Activated naive CD8-positive, alpha-beta T cell treated with anti-CD3 and anti-CD28 coated beads, Interleukin-2, amount 10 ng/mL, durations not matched to agents 7 days and 5 days (primary cell): ENCODE measurements at regions not wholly inside any gene's neighbourhood (a gene's known extent, or its start where the extent isn't known, plus 50 kb on each side); places are given as distances from the start of the nearest gene placed in this dataset.

Experiments used
- ATAC-seq: fragments of 150-1000 bp; cut with Tn5 transposase; one replicate; pipeline ENCODE4 v1.10.0; 2021; ENCODE audit warnings: low read depth, moderate library complexity
- POLR2A ChIA-PET: fragments of 350-600 bp; sonication (Branson Sonifier 250); formaldehyde crosslinking; loops from one replicate; lab custom pipeline; 2021; ENCODE audit warnings: antibody characterized with exemption; lab: Charles Lee
- DNase-seq: peaks from one replicate; pipeline ENCODE4 v3.0.0; 2021
- H3K27ac Mint-ChIP-seq: one replicate; pipeline ENCODE4 v1.8.0; 2022; ENCODE audit warnings: mild to moderate bottlenecking, mixed read lengths
- H3K27me3 Mint-ChIP-seq: one replicate; pipeline ENCODE4 v1.8.0; 2022; ENCODE audit warnings: mild to moderate bottlenecking, moderate library complexity, mixed read lengths
- H3K36me3 Mint-ChIP-seq: one replicate; pipeline ENCODE4 v1.8.0; 2021; ENCODE audit warnings: mild to moderate bottlenecking, mixed read lengths
- H3K4me1 Mint-ChIP-seq: one replicate; pipeline ENCODE4 v1.8.0; 2021; ENCODE audit warnings: mixed read lengths
- H3K4me3 Mint-ChIP-seq: one replicate; pipeline ENCODE4 v1.8.0; 2022; ENCODE audit warnings: mild to moderate bottlenecking, moderate library complexity, mixed read lengths
- H3K9me3 Mint-ChIP-seq: one replicate; pipeline ENCODE4 v1.8.0; 2021; ENCODE audit warnings: mixed read lengths

DNA sequence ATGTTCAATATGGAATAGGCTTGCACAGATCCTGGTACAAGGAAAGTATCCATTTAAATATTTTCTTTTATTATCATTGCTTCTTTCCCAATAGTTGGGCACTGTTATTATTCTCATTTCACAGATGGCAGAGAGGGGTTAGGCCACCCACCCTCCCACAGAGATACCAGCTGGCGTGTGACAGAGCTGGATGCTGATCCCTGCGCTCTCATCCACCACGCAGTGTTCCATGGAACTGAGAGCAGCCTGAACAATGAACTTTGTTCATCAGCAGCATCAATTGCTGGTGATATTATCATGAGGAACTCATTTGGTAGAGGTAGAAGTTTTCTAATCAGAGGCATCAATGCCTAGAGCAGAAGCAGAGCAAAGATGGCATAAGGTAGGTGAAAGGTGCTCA lies 227.9 kb downstream of the ESM1 start:
- H3K4me1 Mint-ChIP-seq = peaks cover 13% of the 10 kb centered on the region
- POLR2A ChIA-PET = no interaction called here
- peaks cover 10% of the 10 kb centered on the region for H3K9me3 Mint-ChIP-seq
- DNase-seq (no peak), ATAC-seq (no peak)
- H3K27ac Mint-ChIP-seq = no peak overlapping the region
- no peak overlapping the region for H3K4me3 Mint-ChIP-seq
- H3K36me3 Mint-ChIP-seq = peaks cover 6% of the 10 kb centered on the region
- H3K27me3 Mint-ChIP-seq = no peaks in the 10 kb centered on the region

DNA sequence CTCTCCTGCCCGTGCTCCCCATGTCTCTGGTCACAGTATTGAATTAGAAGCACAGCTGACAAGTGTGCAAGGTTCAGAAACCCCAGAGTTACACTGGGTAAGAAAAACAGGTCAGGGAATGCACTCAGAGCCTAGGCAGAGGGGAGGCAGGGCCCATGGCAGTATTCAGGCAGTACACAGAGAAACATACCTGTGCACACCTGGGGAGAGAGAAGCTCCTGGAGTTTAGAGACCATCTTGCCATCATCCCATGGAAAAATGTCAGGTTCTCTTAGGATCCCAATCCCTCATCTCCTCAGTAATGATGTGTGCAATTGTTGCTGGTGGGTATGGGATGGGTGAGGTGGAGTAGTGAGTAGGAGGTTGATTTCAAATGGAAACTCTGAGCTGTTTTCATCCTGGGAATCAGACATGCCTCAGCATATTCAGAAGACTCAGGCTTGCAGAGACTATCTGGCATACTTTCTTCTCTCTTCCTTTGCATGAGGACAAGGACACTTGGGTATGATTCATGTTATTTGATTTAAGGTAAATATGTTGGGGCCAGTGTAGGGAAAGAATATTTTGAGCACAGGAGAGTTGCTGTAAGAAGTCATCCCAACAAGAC lies 228.5 kb downstream of the ESM1 start:
- DNase-seq (no peak), ATAC-seq (no peak)
- POLR2A ChIA-PET = no interaction called here
- H3K4me1 Mint-ChIP-seq = peaks cover 13% of the 10 kb centered on the region
- no peaks in the 10 kb centered on the region for H3K27me3 Mint-ChIP-seq
- peaks cover 6% of the 10 kb centered on the region for H3K36me3 Mint-ChIP-seq
- no peak overlapping the region for H3K4me3 Mint-ChIP-seq
- H3K27ac Mint-ChIP-seq = no peak overlapping the region
- H3K9me3 Mint-ChIP-seq = peaks cover 10% of the 10 kb centered on the region

DNA sequence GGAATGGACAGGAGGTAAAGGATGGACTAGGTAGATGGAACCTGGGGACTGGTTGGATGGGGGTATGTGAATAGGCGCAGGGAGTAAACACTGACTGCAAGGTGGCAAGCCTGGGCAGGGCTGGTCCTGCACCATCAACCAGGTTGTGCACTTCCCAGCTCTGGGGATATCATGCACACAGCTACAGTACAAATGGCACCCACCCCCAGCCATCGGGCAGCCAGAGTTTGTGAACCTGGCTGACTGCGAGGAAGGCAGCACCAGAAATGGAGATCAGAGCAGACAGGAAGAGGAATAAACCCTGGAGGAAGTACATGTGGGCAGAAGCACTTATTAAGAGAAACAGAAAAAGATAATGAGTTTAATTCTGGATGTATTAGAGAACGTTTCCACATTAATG lies 229.1 kb downstream of the ESM1 start:
- Mint-ChIP-seq H3K27ac (peak overlapping the region; percentile 80), H3K4me1 (peaks cover 13% of the 10 kb centered on the region), H3K27me3 (no peaks in the 10 kb centered on the region)

DNA sequence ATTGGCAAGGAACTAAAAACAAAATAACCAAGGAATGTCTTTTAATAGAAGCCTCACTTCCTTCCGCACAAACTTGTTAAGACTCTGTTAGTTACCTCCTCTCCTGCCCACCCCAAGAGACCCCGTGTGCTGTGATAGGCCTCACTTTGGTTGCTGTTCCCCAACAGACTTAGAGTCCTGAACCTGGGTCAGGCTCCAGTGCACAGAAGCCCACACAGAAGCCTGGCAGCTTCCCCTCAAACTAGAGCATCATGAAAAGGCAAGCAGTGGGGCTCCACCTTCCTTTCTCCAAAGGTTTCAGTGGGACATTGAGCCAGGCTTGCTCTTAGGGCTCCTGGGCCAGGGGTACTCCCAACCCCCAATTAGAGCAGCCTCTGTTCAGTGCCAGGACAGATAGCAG lies 230.5 kb downstream of the ESM1 start:
- peaks cover 10% of the 10 kb centered on the region for H3K9me3 Mint-ChIP-seq
- POLR2A ChIA-PET = no interaction called here
- H3K36me3 Mint-ChIP-seq = peaks cover 6% of the 10 kb centered on the region
- ATAC-seq (no peak), DNase-seq (no peak)
- H3K27me3 Mint-ChIP-seq = no peaks in the 10 kb centered on the region
- H3K4me1 Mint-ChIP-seq = peaks cover 13% of the 10 kb centered on the region
- no peak overlapping the region for H3K27ac Mint-ChIP-seq
- H3K4me3 Mint-ChIP-seq = no peak overlapping the region

More for the DNA sequence above, 229.1 kb downstream of the ESM1 start:
- H3K36me3 Mint-ChIP-seq = peaks cover 6% of the 10 kb centered on the region
- peak; percentile 56 for ATAC-seq
- H3K4me3 Mint-ChIP-seq = peak overlapping the region; percentile 46
- H3K9me3 Mint-ChIP-seq = peaks cover 10% of the 10 kb centered on the region
- peak; percentile 32 for DNase-seq
- POLR2A ChIA-PET = no interaction called here

DNA sequence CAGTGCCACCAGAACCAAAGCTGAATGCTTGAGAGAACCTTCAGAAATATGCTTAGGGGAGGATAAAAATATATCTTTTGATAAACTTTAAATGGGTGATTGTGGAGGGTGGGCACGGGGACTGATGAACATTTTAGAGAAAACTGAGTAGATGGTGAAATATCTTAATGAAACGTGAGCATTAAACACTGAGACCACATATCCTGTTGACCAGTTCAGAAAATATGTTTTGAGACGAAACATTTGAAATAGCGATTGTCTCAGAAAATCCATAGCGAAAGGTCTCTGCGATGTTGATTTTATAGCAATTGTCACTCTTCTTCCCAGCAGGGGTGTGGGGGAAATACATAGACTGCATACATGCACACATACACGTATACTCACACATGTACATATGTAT lies 231.0 kb downstream of the ESM1 start:
- DNase-seq = no peak
- peaks cover 6% of the 10 kb centered on the region for H3K36me3 Mint-ChIP-seq
- H3K4me3 Mint-ChIP-seq = no peak overlapping the region
- H3K27me3 Mint-ChIP-seq = no peaks in the 10 kb centered on the region
- peaks cover 13% of the 10 kb centered on the region for H3K4me1 Mint-ChIP-seq
- no peak overlapping the region for H3K27ac Mint-ChIP-seq
- no peak for ATAC-seq
- peaks cover 10% of the 10 kb centered on the region for H3K9me3 Mint-ChIP-seq
- POLR2A ChIA-PET = no interaction called here

DNA sequence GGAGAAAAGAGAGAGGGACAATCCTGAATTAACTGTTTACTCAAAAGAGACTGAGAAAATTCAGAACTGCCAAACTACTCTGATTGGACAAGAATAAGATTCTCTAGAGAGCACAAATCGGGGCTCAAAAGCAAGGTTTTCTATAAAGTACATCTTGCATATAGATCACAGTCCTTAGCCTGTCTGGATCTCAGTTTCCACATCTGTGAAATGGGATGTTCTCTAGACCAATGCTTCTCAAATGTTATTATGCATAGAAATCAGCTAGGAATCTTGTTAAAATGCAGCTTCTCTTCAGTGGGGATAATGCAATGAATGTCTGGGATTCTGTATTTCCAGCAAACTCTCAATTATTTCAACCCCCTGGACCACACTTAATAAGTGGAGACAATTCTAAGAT lies 231.6 kb downstream of the ESM1 start:
- POLR2A ChIA-PET = no interaction called here
- Mint-ChIP-seq H3K9me3 (peaks cover 10% of the 10 kb centered on the region), H3K4me1 (peaks cover 13% of the 10 kb centered on the region), H3K36me3 (peaks cover 6% of the 10 kb centered on the region), H3K4me3 (no peak overlapping the region), H3K27ac (no peak overlapping the region), H3K27me3 (no peaks in the 10 kb centered on the region)
- DNase-seq = no peak
- ATAC-seq = no peak

DNA sequence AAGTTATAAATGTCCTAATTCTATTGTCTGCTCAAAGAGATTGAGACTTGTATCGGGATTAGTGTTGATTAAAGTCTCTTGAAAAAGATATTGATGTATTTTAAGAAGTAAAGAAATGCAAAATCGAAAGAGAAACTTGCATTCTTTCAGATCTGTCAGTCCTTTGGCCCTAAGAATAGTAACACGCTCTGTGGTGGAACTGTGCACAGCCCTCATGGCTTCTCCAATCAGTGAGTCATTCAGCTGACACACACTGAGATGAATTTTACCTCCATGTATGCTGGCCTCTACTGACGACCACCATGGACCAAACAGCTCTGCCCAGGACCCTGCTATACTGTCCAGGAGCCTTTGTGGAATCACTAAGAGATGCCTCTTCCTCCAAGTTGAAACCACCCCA lies 232.4 kb downstream of the ESM1 start:
- Mint-ChIP-seq H3K27ac (no peak overlapping the region), H3K27me3 (no peaks in the 10 kb centered on the region), H3K9me3 (peaks cover 10% of the 10 kb centered on the region), H3K4me3 (no peak overlapping the region), H3K36me3 (peaks cover 6% of the 10 kb centered on the region), H3K4me1 (peaks cover 13% of the 10 kb centered on the region)
- POLR2A ChIA-PET = no interaction called here
- DNase-seq = no peak
- no peak for ATAC-seq

DNA sequence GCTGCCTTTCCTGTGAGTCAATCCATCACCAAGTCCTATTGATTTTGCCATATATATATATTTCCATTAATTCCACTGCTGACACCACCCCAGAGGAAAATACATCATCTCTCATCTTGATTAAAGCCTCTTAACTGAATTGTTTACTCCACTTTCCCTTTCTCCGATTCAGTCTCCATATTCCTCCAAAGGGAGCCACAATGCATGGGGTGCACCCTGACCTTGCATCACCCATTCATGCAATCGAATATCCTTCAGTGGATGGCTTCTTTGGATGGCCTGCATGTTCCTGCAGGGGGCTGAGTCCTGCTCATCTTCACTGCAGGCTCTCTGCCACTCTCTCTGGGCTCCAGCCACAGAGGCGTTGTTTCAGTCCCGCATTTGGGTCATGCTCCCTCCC lies 231.0 kb downstream of the SNX18 start:
- peaks cover 13% of the 10 kb centered on the region for H3K4me1 Mint-ChIP-seq
- H3K36me3 Mint-ChIP-seq = no peaks in the 10 kb centered on the region
- H3K27me3 Mint-ChIP-seq = no peaks in the 10 kb centered on the region
- no peak overlapping the region for H3K4me3 Mint-ChIP-seq
- H3K27ac Mint-ChIP-seq = no peak overlapping the region
- no peaks in the 10 kb centered on the region for H3K9me3 Mint-ChIP-seq
- ATAC-seq (no peak), DNase-seq (no peak)
- POLR2A ChIA-PET = no interaction called here

DNA sequence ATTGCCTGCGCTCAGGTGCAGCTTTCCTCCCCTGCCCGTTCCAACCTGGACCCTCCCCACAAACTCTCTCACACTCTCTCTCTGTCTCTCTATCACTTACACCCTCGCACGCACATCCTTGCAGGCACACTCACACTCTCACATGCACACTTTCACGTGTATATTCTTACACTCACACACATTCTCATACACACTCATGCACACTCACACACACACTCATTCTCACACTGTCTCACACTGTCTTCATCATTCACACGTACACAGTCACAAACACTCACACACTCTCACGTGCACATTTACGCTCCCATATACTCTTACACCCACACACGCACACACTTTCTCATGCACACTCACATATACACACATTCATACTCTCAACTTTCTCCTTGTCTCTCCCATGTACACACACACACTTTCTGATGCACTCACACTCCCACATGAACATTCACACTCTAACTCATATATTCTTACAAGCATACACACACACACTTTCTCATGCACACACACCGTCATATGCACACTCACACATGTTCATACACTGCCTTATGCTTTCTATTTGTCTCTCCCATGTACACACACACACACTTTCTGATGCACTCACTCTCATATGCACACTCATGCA lies 229.3 kb downstream of the SNX18 start:
- peaks cover 3% of the 10 kb centered on the region for H3K27me3 Mint-ChIP-seq
- H3K4me1 Mint-ChIP-seq = peaks cover 14% of the 10 kb centered on the region
- H3K27ac Mint-ChIP-seq = no peak overlapping the region
- POLR2A ChIA-PET = no interaction called here
- ATAC-seq (no peak), DNase-seq (no peak)
- no peak overlapping the region for H3K4me3 Mint-ChIP-seq
- no peaks in the 10 kb centered on the region for H3K9me3 Mint-ChIP-seq
- no peaks in the 10 kb centered on the region for H3K36me3 Mint-ChIP-seq

DNA sequence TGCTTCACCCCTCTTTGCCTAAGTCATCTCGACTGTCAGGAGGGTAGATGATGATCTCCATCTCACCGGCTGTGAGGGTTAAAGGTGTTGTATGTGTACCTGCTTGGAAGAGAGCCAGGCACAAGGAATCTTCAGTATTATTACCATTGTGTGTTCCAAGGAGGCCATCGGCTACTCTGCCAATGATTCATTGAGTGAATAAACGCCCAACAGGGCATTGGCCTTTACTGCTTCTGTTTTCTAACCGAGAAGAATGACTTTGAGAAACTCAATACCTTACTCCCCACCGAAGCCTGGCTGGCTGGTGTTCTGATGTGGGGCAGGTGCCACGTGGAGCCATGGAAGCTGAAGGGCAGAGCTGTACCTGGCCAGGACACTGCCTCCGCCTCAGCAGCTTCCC lies 228.8 kb downstream of the SNX18 start:
- DNase-seq (no peak), ATAC-seq (no peak)
- Mint-ChIP-seq H3K9me3 (no peaks in the 10 kb centered on the region), H3K36me3 (no peaks in the 10 kb centered on the region), H3K4me3 (no peak overlapping the region), H3K4me1 (peaks cover 14% of the 10 kb centered on the region), H3K27ac (no peak overlapping the region), H3K27me3 (peaks cover 3% of the 10 kb centered on the region)
- POLR2A ChIA-PET = no interaction called here

DNA sequence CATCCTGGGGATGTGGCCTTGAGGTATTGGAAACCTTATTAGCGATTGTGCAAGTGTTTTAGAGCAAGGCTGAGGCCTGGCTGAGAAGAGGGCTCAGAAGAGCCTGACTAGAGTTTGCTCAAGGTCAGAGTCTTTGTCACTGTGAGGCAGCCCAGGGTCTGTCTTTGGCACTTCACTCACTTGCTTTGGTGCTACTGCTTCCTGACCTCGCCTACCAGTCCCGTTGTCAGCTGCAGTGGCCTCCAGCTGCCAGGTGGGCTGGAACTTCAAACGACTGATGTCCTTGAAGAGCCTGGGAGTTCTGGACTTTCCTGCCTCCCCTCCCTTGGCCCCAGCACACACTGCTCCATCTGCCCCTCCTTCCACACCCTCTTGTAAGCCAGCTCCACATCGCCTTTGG lies 228.0 kb downstream of the SNX18 start:
- peak; percentile 34 for ATAC-seq
- DNase-seq = no peak
- H3K27ac Mint-ChIP-seq = no peak overlapping the region
- no peaks in the 10 kb centered on the region for H3K9me3 Mint-ChIP-seq
- H3K27me3 Mint-ChIP-seq = peaks cover 3% of the 10 kb centered on the region
- H3K36me3 Mint-ChIP-seq = no peaks in the 10 kb centered on the region
- peaks cover 14% of the 10 kb centered on the region for H3K4me1 Mint-ChIP-seq
- POLR2A ChIA-PET = no interaction called here
- H3K4me3 Mint-ChIP-seq = no peak overlapping the region

DNA sequence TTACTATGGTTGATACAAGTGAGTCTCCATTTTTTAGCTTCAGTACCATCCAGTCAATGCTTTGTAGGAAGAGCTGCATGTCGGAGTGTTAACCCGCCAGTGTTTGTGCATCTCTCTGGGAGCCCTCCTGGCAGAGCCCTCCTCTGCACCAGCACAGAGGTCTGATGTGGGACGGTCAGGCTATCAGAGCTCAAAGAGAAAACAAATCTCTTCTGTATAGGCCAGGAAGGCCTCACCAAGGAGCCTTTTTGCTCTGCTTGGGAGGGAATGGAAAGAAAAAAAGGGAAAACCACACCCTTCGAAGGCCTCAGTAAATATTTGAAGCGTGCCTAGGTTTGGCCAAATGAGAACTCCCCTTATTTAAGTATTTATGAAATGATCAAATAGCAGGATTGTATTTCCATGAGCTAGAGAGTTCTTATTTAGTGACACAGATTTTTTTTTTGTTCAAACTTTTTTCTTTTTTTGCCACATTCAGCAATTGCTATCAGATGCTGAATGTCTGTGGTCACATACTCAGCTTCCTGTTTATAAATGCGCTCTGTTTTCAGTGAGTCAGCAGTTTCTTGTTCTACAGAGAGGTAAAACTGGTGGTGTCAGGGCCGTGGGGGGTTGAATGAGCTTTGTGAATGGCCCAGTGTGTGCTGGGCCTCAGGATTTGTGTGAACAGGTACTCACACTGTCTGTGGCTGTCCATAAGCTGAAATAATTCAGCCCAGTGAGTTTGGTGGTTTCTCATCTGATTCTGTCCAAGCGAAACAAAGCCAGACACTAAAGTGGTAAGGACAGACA lies 226.6 kb downstream of the SNX18 start:
- Mint-ChIP-seq H3K27me3 (peaks cover 7% of the 10 kb centered on the region), H3K4me3 (peak overlapping the region; percentile 35), H3K4me1 (peaks cover 14% of the 10 kb centered on the region), H3K27ac (peak overlapping the region; percentile 74), H3K9me3 (no peaks in the 10 kb centered on the region), H3K36me3 (no peaks in the 10 kb centered on the region)
- POLR2A ChIA-PET = interaction anchor here (0.6 to 1.5 kb wide), 4 partner anchors 71 to 1654 kb away, joined by 3 to 8 read pairs (median 6); partner anchors contain the start of gene SNX18
- DNase-seq (no peak), ATAC-seq (peak; percentile 84)

DNA sequence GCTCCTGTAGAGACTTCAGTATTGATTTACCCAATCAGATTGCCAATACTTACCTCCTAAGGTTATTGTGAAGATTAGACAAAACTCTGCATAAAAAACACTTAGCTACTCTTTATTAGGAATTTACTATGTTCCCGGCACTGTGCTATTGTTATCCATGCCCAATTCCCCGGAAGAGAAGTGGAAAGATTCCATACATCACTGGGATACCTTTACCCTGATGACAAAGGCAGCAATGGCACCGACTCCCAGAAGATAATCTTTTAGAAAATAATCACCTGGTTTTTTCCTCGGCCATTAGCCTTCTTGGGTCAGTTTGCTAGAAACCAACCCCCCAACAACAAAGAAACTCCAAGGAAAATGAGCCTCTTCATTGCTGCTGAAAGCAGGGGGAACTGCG lies 226.0 kb downstream of the SNX18 start:
- POLR2A ChIA-PET = interaction anchor here (1.5 kb wide), 1 partner anchor 133 kb away, joined by 6 read pairs; no protein-coding TSS in a partner anchor
- Mint-ChIP-seq H3K36me3 (no peaks in the 10 kb centered on the region), H3K9me3 (no peaks in the 10 kb centered on the region), H3K4me1 (peaks cover 16% of the 10 kb centered on the region), H3K27me3 (peaks cover 7% of the 10 kb centered on the region), H3K27ac (no peak overlapping the region), H3K4me3 (no peak overlapping the region)
- DNase-seq (no peak), ATAC-seq (no peak)
